HCT116 (cell line): ENCODE measurements at regions not wholly inside any gene's neighbourhood (a gene's known extent, or its start where the extent isn't known, plus 50 kb on each side); places are given as distances from the start of the nearest gene placed in this dataset.

Source experiments
- ATAC-seq: fragments of 200-7000 bp; cut with Tn5 transposase; 2 replicates; pipeline ENCODE4 v1.9.1; 2020; ENCODE audit warnings: mild to moderate bottlenecking, moderate library complexity
- BruUV-seq: library from RNA; stranded (reverse); fragments of 400-500 nt; replicated peaks from 2 replicates; lab custom pipeline; 2021; lab: Mats Ljungman, UMichigan
- CTCF ChIA-PET: fragments of 300-600 bp; sonication (Branson Sonifier 250); formaldehyde crosslinking; loops from one replicate; lab custom pipeline; 2021; ENCODE audit warnings: antibody characterized with exemption; lab: Charles Lee
- POLR2A ChIA-PET: fragments of 300-600, 350-600 bp; sonication (Branson Sonifier 250); formaldehyde crosslinking; loops from one replicate; lab custom pipeline; 2021; ENCODE audit warnings: antibody characterized with exemption; lab: Charles Lee
- RAD21 ChIA-PET, 2 experiments: fragments of 300-600 bp; sonication (Branson Sonifier 250); formaldehyde crosslinking; loops; one replicate each; lab custom pipeline; 2023; ENCODE audit warnings: low total read pairs in 2 of 2; ENCODE audit not compliant: uncharacterized antibody in 2 of 2, unreplicated experiment in 2 of 2, low non-redundant PET in 1 of 2; lab: Charles Lee
- DNase-seq: peaks from one replicate; pipeline ENCODE4 v3.0.0-alpha.2; 2010; ENCODE audit warnings: low read depth, low spot score
- H2AFZ ChIP-seq: fragments of 200-600 bp; shearing (Covaris generic), sonication (generic); 2 replicates; pipeline ENCODE4 v1.6.1; 2017; ENCODE audit warnings: low read depth, mixed run types, mixed read lengths, antibody characterized with exemption, low read length; ENCODE audit not compliant: poor library complexity, severe bottlenecking
- H3K27ac ChIP-seq: 2 replicates; pipeline ENCODE4 v1.5.1; 2012; ENCODE audit warnings: low read depth, low read length
- H3K27me3 ChIP-seq: fragments of 200-600 bp; sonication (generic); 2 replicates; pipeline ENCODE4 v1.6.1; 2016; ENCODE audit warnings: mixed run types, low read length, mixed read lengths; ENCODE audit not compliant: insufficient read depth
- H3K36me3 ChIP-seq, 2 experiments: fragments of 200-500 bp in 1 of 2; fragments of 200-600 bp in 1 of 2; sonication (Bioruptor generic) in 1 of 2; sonication (generic) in 1 of 2; 2 replicates each; pipeline versions ENCODE4 v1.5.1 to v1.6.1; 2014 to 2016; ENCODE audit warnings: low read length in 2 of 2, inconsistent platforms in 1 of 2, mixed read lengths in 1 of 2, mixed run types in 1 of 2; ENCODE audit not compliant: insufficient read depth in 2 of 2, control insufficient read depth in 1 of 2
- H3K4me1 ChIP-seq, 2 experiments: fragments of 200-600 bp in 1 of 2; sonication (generic) in 1 of 2; 2 replicates each; pipeline versions ENCODE4 v1.5.1 to v1.6.1; 2012 to 2017; ENCODE audit warnings: low read length in 2 of 2, inconsistent platforms in 1 of 2, mild to moderate bottlenecking in 1 of 2, mixed read lengths in 1 of 2, mixed run types in 1 of 2, moderate library complexity in 1 of 2; ENCODE audit not compliant: insufficient read depth in 2 of 2, control insufficient read depth in 1 of 2
- H3K4me2 ChIP-seq: fragments of 200-600 bp; sonication (generic); 2 replicates; pipeline ENCODE4 v1.6.1; 2017; ENCODE audit warnings: mixed run types, low read length, mixed read lengths
- H3K4me3 ChIP-seq, 2 experiments: fragments of 200-600 bp in 1 of 2; sonication (generic) in 1 of 2; replicated peaks in 1 of 2; 2 replicates each; pipeline ENCODE4 v1.5.1; 2011 to 2016; ENCODE audit warnings: low read length in 2 of 2, control low read depth in 1 of 2, low read depth in 1 of 2, mild to moderate bottlenecking in 1 of 2, mixed read lengths in 1 of 2, mixed run types in 1 of 2
- H3K79me2 ChIP-seq: fragments of 200-600 bp; sonication (generic); 2 replicates; pipeline ENCODE4 v1.6.1; 2017; ENCODE audit warnings: mild to moderate bottlenecking, mixed run types, low read length, moderate library complexity, mixed read lengths; ENCODE audit not compliant: insufficient read depth
- H3K9ac ChIP-seq: fragments of 200-600 bp; sonication (generic); 2 replicates; pipeline ENCODE4 v1.6.1; 2016; ENCODE audit warnings: low read length, mixed read lengths
- H3K9me2 ChIP-seq: fragments of 200-600 bp; sonication (generic), shearing (Covaris generic); 2 replicates; pipeline ENCODE4 v1.6.1; 2017; ENCODE audit warnings: mixed run types, mild to moderate bottlenecking, moderate library complexity; ENCODE audit not compliant: insufficient read depth
- H3K9me3 ChIP-seq, 2 experiments: fragments of 200-500 bp in 1 of 2; fragments of 200-600 bp in 1 of 2; sonication (Bioruptor generic) in 1 of 2; sonication (generic) in 1 of 2; 2 replicates each; pipeline ENCODE4 v1.6.1; 2014 to 2017; ENCODE audit warnings: low read length in 2 of 2, mixed read lengths in 2 of 2, inconsistent platforms in 1 of 2, low read depth in 1 of 2, mild to moderate bottlenecking in 1 of 2, mixed run types in 1 of 2, moderate library complexity in 1 of 2; ENCODE audit not compliant: control insufficient read depth in 1 of 2, insufficient read depth in 1 of 2
- H4K20me1 ChIP-seq: fragments of 200-600 bp; sonication (generic), shearing (Covaris generic); 2 replicates; pipeline ENCODE4 v1.6.1; 2017; ENCODE audit warnings: mixed run types, mild to moderate bottlenecking, moderate library complexity; ENCODE audit not compliant: insufficient read depth
- CBX3 ChIP-seq: IDR thresholded peaks from 2 replicates; pipeline ENCODE4 v1.6.1; 2012; ENCODE audit warnings: low read depth
- CEBPB ChIP-seq: IDR thresholded peaks from 2 replicates; pipeline ENCODE4 v1.6.1; 2012; ENCODE audit warnings: low read depth
- EGR1 ChIP-seq: IDR thresholded peaks from 2 replicates; pipeline ENCODE4 v1.6.1; 2012; ENCODE audit warnings: low read depth
- ELF1 ChIP-seq: IDR thresholded peaks from 2 replicates; pipeline ENCODE4 v1.6.1; 2012; ENCODE audit warnings: low read depth, borderline replicate concordance
- EZH2 ChIP-seq: fragments of 200-600 bp; sonication (generic); IDR thresholded peaks from 2 replicates; pipeline ENCODE4 v1.6.1; 2017; ENCODE audit warnings: antibody characterized with exemption, mixed run types
- EZH2phosphoT487 ChIP-seq: fragments of 200-600 bp; IDR thresholded peaks from 2 replicates; pipeline ENCODE4 v1.6.1; 2018; ENCODE audit warnings: antibody characterized with exemption, borderline replicate concordance
- FOSL1 ChIP-seq: IDR thresholded peaks from 2 replicates; pipeline ENCODE4 v1.6.1; 2012; ENCODE audit warnings: low read depth
- JUND ChIP-seq: IDR thresholded peaks from 2 replicates; pipeline ENCODE4 v1.6.1; 2012
- MAX ChIP-seq: IDR thresholded peaks from 2 replicates; pipeline ENCODE4 v1.6.1; 2012
- POLR2A ChIP-seq: IDR thresholded peaks from 2 replicates; pipeline ENCODE4 v1.7.0; 2011; ENCODE audit warnings: borderline replicate concordance; ENCODE audit not compliant: insufficient read depth, insufficient read length; ENCODE audit errors: extremely low read depth
- RAD21 ChIP-seq: IDR thresholded peaks from 2 replicates; pipeline ENCODE4 v1.6.1; 2012; ENCODE audit warnings: low read depth, mild to moderate bottlenecking
- REST ChIP-seq: IDR thresholded peaks from 2 replicates; pipeline ENCODE4 v1.6.1; 2012; ENCODE audit warnings: low read depth
- YY1 ChIP-seq: IDR thresholded peaks from 2 replicates; pipeline ENCODE4 v1.6.1; 2011; ENCODE audit warnings: low read length, low read depth, moderate library complexity, mild to moderate bottlenecking; ENCODE audit not compliant: insufficient replicate concordance; ENCODE audit errors: extremely low read depth
- ZFX ChIP-seq: fragments of 450-650 bp; IDR thresholded peaks from 2 replicates; pipeline ENCODE4 v1.6.1; 2017
- ZNF274 ChIP-seq: fragments of 200-500 bp; sonication (Bioruptor generic); IDR thresholded peaks from 2 replicates; pipeline ENCODE4 v1.6.1; 2014; ENCODE audit warnings: mild to moderate bottlenecking, low read depth, low read length, inconsistent platforms
- intact Hi-C: fragments of 100-400 bp; cut with micrococcal nuclease; formaldehyde crosslinking; loops from 2 replicates; pipeline ENCODE4 v1.10.0; 2022

DNA sequence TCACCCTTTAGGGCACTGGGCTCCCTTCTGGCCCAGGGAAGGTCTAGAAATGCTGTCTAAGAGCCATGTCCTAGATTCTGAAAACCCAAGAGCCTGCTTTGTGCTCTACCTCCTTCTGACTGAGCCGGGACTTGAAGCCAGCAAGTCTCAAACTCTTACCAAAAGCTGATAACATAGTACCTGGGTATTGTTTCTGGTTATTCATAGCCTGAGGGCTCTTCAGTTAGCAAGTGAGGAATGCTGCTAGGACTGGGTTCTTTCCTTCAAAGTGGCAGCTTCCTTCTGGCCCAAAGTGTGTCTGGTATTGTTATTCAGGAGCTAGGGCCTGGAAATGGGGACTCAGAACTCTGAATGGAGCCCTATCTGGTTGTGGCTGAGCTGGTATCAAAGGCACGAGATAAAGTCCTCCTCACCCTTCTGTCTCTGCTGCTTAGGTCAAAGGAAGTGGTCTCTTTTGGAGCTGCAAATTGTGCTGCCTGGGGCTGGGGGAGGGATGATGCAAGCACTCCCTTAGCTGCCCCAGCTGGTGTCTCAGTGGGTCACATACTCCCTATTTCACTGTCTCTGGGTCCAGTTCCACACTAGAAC lies 696.0 kb upstream of the CCDC179 start:
- no peak overlapping the region for H3K9ac ChIP-seq
- DNase-seq (no peak), ATAC-seq (no peak)
- RAD21 ChIA-PET = no interaction called here
- H4K20me1 ChIP-seq = no peaks in the 10 kb centered on the region; the same call in 1 of the 2 replicates
- H3K27ac ChIP-seq = no peak overlapping the region
- no peak overlapping the region for H3K4me2 ChIP-seq
- H3K9me3 ChIP-seq = peaks cover 4 to 7% of the 10 kb centered on the region in 2 experiments; a peak in 2 of 4 replicates
- H3K9me2 ChIP-seq = no peaks in the 10 kb centered on the region
- no peaks in the 10 kb centered on the region for H3K4me1 ChIP-seq
- no peaks in the 10 kb centered on the region for H3K27me3 ChIP-seq
- H2AFZ ChIP-seq = no peak overlapping the region
- CTCF ChIA-PET = no interaction called here
- intact Hi-C loops = no loop called here
- TF ChIP-seq ELF1 (no peak), MAX (no peak), FOSL1 (no peak), ZFX (no peak), CBX3 (no peak), POLR2A (no peak), REST (no peak)
- no peaks in the 10 kb centered on the region for H3K79me2 ChIP-seq
- BruUV-seq = no TSS peak
- POLR2A ChIA-PET = no interaction called here
- H3K36me3 ChIP-seq = no peaks in the 10 kb centered on the region
- no peak overlapping the region for H3K4me3 ChIP-seq

DNA sequence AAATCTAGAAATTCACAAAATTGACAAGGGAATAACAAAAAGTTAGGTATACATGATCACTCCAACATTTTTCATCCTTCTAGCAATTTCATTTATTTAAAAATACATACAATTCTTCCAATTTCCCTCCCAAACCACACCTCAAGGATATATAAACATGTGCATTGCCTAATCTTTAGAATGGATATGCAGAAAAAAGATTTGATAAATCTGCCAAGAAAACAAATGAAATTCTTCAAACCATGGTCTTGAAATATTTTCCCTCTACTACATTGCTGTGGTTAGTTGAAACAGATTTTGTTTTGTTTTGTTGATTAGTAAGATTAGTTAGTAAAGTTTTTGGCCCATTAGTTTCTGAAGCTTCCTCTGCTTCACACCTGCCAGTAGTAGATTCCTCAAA lies 703.3 kb upstream of the CCDC179 start:
- no peaks in the 10 kb centered on the region for H3K36me3 ChIP-seq
- no peak overlapping the region for H2AFZ ChIP-seq
- H3K27ac ChIP-seq = no peak overlapping the region
- no peak overlapping the region for H3K4me2 ChIP-seq
- H3K4me3 ChIP-seq = no peak overlapping the region
- ChIA-PET RAD21 (no interaction called here), POLR2A (no interaction called here), CTCF (no interaction called here)
- H4K20me1 ChIP-seq = no peaks in the 10 kb centered on the region
- H3K9ac ChIP-seq = no peak overlapping the region
- peaks cover 11 to 16% of the 10 kb centered on the region in 2 experiments; a peak in 3 of 4 replicates for H3K9me3 ChIP-seq
- DNase-seq (no peak), ATAC-seq (no peak)
- BruUV-seq = no TSS peak
- H3K79me2 ChIP-seq = no peaks in the 10 kb centered on the region
- no peaks in the 10 kb centered on the region for H3K4me1 ChIP-seq
- intact Hi-C loops = no loop called here
- H3K27me3 ChIP-seq = no peaks in the 10 kb centered on the region
- H3K9me2 ChIP-seq = no peaks in the 10 kb centered on the region
- TF ChIP-seq ZNF274 (no peak), CBX3 (no peak), RAD21 (no peak), JUND (no peak), CEBPB (no peak), REST (no peak), EZH2 (no peak), EGR1 (no peak), FOSL1 (no peak), EZH2phosphoT487 (no peak), ZFX (no peak), YY1 (no peak)
